Lung (tissue), 11 donors: ENCODE measurements at regions not wholly inside any gene's neighbourhood (a gene's known extent, or its start where the extent isn't known, plus 50 kb on each side); places are given as distances from the start of the nearest gene placed in this dataset.

ENCODE experiments used
- ATAC-seq: fragments of 200-7000 bp; cut with Tn5 transposase; one replicate; pipeline ENCODE4 v1.9.1; 2020; ENCODE audit warnings: moderate number of reproducible peaks; ENCODE audit not compliant: insufficient read depth, low FRiP score
- DNase-seq, 3 donors: peaks; one replicate each; pipeline ENCODE4 v3.0.0-alpha.2; 2013 to 2017
- H3K27ac ChIP-seq, 2 donors: one replicate each; pipeline ENCODE4 v1.5.1; 2013; ENCODE audit warnings: mild to moderate bottlenecking in 2 of 2, moderate library complexity in 2 of 2, control low read depth in 1 of 2, inconsistent platforms in 1 of 2, low read depth in 1 of 2, low read length in 1 of 2
- H3K27me3 ChIP-seq, 3 donors: one replicate each; pipeline ENCODE4 v1.5.1; 2013; ENCODE audit warnings: low read length in 2 of 3; ENCODE audit not compliant: control insufficient read depth in 3 of 3, insufficient read depth in 3 of 3
- H3K36me3 ChIP-seq, 4 donors: one replicate each; pipeline ENCODE4 v1.5.1; 2013; ENCODE audit warnings: low read length in 4 of 4, mild to moderate bottlenecking in 1 of 4, moderate library complexity in 1 of 4; ENCODE audit not compliant: control insufficient read depth in 4 of 4, insufficient read depth in 4 of 4
- H3K4me1 ChIP-seq, 5 donors: one replicate each; pipeline ENCODE4 v1.5.1; 2013; ENCODE audit warnings: low read length in 5 of 5, mild to moderate bottlenecking in 2 of 5, moderate library complexity in 1 of 5; ENCODE audit not compliant: control insufficient read depth in 5 of 5, insufficient read depth in 5 of 5
- H3K4me3 ChIP-seq: one replicate; pipeline ENCODE4 v1.5.1; 2013; ENCODE audit warnings: mild to moderate bottlenecking, control low read depth, moderate library complexity
- H3K9ac ChIP-seq, 2 donors: one replicate each; pipeline ENCODE4 v1.5.1; 2013; ENCODE audit warnings: low read length in 2 of 2, control low read depth in 1 of 2; ENCODE audit not compliant: insufficient read depth in 1 of 2
- H3K9me3 ChIP-seq, 4 donors: one replicate each; pipeline ENCODE4 v1.5.1; 2013; ENCODE audit warnings: low read length in 3 of 4, mild to moderate bottlenecking in 1 of 4, moderate library complexity in 1 of 4; ENCODE audit not compliant: control insufficient read depth in 4 of 4, insufficient read depth in 3 of 4
- CTCF ChIP-seq: IDR thresholded peaks from 2 replicates; pipeline ENCODE4 v1.5.1; 2012; ENCODE audit warnings: mild to moderate bottlenecking; ENCODE audit errors: control extremely low read depth, extremely low read depth
- WGBS, 2 donors: extraction: QIAGEN DNeasy Blood & Tissue Kit; methylation state at CpG; one replicate each; pipeline ENCODE4 v1.1.7; 2013; 5-methylcytosine and 5-hydroxymethylcytosine counted together
- donor health status: control.
- donor health status: control.
- donor health status: Bipolar disorder and iron deficiency.
- donor health status: healthy.
- donor health status: DM: yes; HTN: yes; CAD: no.

GRCh38 chr14:34266344-34266743 is 195.7 kb downstream of the SPTSSA start:
- peaks cover 0 to 2% (median 0%) of the 10 kb centered on the region in 3 donors for H3K27me3 ChIP-seq
- WGBS, 2 donors: 83 to 89% methylated on average over 4 of the region's 4 CpGs

GRCh38 chr14:34262127-34262910 is 199.7 kb downstream of the SPTSSA start:
- ATAC-seq (no peak), DNase-seq (no peak)
- Histone ChIP-seq H3K4me1 (peaks cover 0 to 8% (median 0%) of the 10 kb centered on the region in 5 donors), H3K9me3 (peaks cover 0 to 4% (median 0%) of the 10 kb centered on the region in 4 donors), H3K4me3 (no peak overlapping the region), H3K27ac (no peak overlapping the region), H3K27me3 (no peaks in the 10 kb centered on the region), H3K9ac (no peak overlapping the region), H3K36me3 (no peaks in the 10 kb centered on the region)
- TF ChIP-seq CTCF: no peak
- WGBS, 2 donors: 78 to 84% methylated on average over 9 of the region's 9 CpGs

More at GRCh38 chr14:34266344-34266743, 195.7 kb downstream of the SPTSSA start:
- no peak for DNase-seq
- H3K9me3 ChIP-seq: peaks cover 0 to 4% (median 0%) of the 10 kb centered on the region in 4 donors
- H3K27ac ChIP-seq: no peak overlapping the region
- H3K4me3 ChIP-seq: no peak overlapping the region
- no peak for TF ChIP-seq CTCF
- H3K4me1 ChIP-seq: no peaks in the 10 kb centered on the region
- no peak overlapping the region for H3K9ac ChIP-seq
- no peaks in the 10 kb centered on the region for H3K36me3 ChIP-seq
- ATAC-seq: no peak

- no peak for TF ChIP-seq CTCF
- no peaks in the 10 kb centered on the region for H3K36me3 ChIP-seq
- H3K4me1 ChIP-seq: peaks cover 0 to 8% (median 0%) of the 10 kb centered on the region in 5 donors
- no peak overlapping the region for H3K9ac ChIP-seq
- DNase-seq (no peak), ATAC-seq (no peak)
- no peak overlapping the region for H3K4me3 ChIP-seq
- peaks cover 0 to 4% (median 0%) of the 10 kb centered on the region in 4 donors for H3K9me3 ChIP-seq
- H3K27ac ChIP-seq: no peak overlapping the region
- no peaks in the 10 kb centered on the region for H3K27me3 ChIP-seq
Observed at GRCh38 chr14:34259996-34260395, 202.0 kb downstream of the SPTSSA start.
